SK-N-SH (cell line): ENCODE measurements at regions not wholly inside any gene's neighbourhood (a gene's known extent, or its start where the extent isn't known, plus 50 kb on each side); places are given as distances from the start of the nearest gene placed in this dataset.

Experiments used
- EP300 ChIP-seq, 2 experiments: IDR thresholded peaks; 2 replicates each; pipeline versions ENCODE4 v1.4.0 to v1.6.1; 2012; ENCODE audit warnings: borderline replicate concordance in 1 of 2, low read depth in 1 of 2, low read length in 1 of 2
- EZH2phosphoT487 ChIP-seq: fragments of 200-600 bp; sonication (generic); IDR thresholded peaks from 2 replicates; pipeline ENCODE4 v1.6.1; 2017; ENCODE audit warnings: low read depth, mixed run types, mild to moderate bottlenecking, antibody characterized with exemption, moderate library complexity, borderline replicate concordance
- NFIC ChIP-seq: IDR thresholded peaks from 2 replicates; pipeline ENCODE4 v1.4.0; 2012; ENCODE audit warnings: borderline replicate concordance
- POLR2AphosphoS5 ChIP-seq: IDR thresholded peaks from 2 replicates; pipeline ENCODE4 v1.6.1; 2012; ENCODE audit warnings: low read depth, low read length
- TAF1 ChIP-seq: IDR thresholded peaks from 2 replicates; pipeline ENCODE4 v1.6.1; 2012; ENCODE audit warnings: low read depth, mild to moderate bottlenecking, low read length, moderate library complexity, borderline replicate concordance
- USF2 ChIP-seq: fragments of 150-350 bp; IDR thresholded peaks from 2 replicates; pipeline ENCODE4 v1.6.1; 2017; ENCODE audit warnings: antibody characterized with exemption, low read length, low read depth, borderline replicate concordance
- YY1 ChIP-seq: IDR thresholded peaks from 2 replicates; pipeline ENCODE4 v1.4.0; 2012; ENCODE audit warnings: low read depth, mild to moderate bottlenecking
- TF ChIP-seq, protein P1 (sequence below): fragments of 200-600 bp; sonication (generic); IDR thresholded peaks from 2 replicates; pipeline ENCODE4 v1.6.1; 2017; ENCODE audit warnings: antibody characterized with exemption, mild to moderate bottlenecking, moderate library complexity
- TF ChIP-seq, protein P2 (sequence below): IDR thresholded peaks from 2 replicates; pipeline ENCODE4; 2012
- TF ChIP-seq, protein P3 (sequence below): IDR thresholded peaks from 2 replicates; pipeline ENCODE4 v1.6.1; 2012; ENCODE audit warnings: mild to moderate bottlenecking, low read depth, low read length, moderate library complexity

GRCh38 chr6:27700337-27700736, 211.9 kb downstream of the OR2B2 start:
- TF ChIP-seq, protein P1, sequence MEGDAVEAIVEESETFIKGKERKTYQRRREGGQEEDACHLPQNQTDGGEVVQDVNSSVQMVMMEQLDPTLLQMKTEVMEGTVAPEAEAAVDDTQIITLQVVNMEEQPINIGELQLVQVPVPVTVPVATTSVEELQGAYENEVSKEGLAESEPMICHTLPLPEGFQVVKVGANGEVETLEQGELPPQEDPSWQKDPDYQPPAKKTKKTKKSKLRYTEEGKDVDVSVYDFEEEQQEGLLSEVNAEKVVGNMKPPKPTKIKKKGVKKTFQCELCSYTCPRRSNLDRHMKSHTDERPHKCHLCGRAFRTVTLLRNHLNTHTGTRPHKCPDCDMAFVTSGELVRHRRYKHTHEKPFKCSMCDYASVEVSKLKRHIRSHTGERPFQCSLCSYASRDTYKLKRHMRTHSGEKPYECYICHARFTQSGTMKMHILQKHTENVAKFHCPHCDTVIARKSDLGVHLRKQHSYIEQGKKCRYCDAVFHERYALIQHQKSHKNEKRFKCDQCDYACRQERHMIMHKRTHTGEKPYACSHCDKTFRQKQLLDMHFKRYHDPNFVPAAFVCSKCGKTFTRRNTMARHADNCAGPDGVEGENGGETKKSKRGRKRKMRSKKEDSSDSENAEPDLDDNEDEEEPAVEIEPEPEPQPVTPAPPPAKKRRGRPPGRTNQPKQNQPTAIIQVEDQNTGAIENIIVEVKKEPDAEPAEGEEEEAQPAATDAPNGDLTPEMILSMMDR: no peak
- TF ChIP-seq YY1: no peak
- TF ChIP-seq TAF1: no peak
- TF ChIP-seq USF2: no peak
- TF ChIP-seq EZH2phosphoT487: no peak
- no peak for TF ChIP-seq EP300 (IDR thresholded peaks at IDR 0.05; ENCODE audit: borderline replicate concordance in 1 of 2, low read depth in 1 of 2, low read length in 1 of 2)
- TF ChIP-seq, protein P2, sequence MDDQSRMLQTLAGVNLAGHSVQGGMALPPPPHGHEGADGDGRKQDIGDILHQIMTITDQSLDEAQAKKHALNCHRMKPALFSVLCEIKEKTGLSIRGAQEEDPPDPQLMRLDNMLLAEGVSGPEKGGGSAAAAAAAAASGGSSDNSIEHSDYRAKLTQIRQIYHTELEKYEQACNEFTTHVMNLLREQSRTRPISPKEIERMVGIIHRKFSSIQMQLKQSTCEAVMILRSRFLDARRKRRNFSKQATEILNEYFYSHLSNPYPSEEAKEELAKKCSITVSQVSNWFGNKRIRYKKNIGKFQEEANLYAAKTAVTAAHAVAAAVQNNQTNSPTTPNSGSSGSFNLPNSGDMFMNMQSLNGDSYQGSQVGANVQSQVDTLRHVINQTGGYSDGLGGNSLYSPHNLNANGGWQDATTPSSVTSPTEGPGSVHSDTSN: no peak
- no peak for TF ChIP-seq NFIC
- TF ChIP-seq, protein P3, sequence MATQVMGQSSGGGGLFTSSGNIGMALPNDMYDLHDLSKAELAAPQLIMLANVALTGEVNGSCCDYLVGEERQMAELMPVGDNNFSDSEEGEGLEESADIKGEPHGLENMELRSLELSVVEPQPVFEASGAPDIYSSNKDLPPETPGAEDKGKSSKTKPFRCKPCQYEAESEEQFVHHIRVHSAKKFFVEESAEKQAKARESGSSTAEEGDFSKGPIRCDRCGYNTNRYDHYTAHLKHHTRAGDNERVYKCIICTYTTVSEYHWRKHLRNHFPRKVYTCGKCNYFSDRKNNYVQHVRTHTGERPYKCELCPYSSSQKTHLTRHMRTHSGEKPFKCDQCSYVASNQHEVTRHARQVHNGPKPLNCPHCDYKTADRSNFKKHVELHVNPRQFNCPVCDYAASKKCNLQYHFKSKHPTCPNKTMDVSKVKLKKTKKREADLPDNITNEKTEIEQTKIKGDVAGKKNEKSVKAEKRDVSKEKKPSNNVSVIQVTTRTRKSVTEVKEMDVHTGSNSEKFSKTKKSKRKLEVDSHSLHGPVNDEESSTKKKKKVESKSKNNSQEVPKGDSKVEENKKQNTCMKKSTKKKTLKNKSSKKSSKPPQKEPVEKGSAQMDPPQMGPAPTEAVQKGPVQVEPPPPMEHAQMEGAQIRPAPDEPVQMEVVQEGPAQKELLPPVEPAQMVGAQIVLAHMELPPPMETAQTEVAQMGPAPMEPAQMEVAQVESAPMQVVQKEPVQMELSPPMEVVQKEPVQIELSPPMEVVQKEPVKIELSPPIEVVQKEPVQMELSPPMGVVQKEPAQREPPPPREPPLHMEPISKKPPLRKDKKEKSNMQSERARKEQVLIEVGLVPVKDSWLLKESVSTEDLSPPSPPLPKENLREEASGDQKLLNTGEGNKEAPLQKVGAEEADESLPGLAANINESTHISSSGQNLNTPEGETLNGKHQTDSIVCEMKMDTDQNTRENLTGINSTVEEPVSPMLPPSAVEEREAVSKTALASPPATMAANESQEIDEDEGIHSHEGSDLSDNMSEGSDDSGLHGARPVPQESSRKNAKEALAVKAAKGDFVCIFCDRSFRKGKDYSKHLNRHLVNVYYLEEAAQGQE: no peak
- no peak for TF ChIP-seq POLR2AphosphoS5
